Endothelial cell of umbilical vein (primary cell): ENCODE measurements at regions not wholly inside any gene's neighbourhood (a gene's known extent, or its start where the extent isn't known, plus 50 kb on each side); places are given as distances from the start of the nearest gene placed in this dataset.

Experiments
- BruUV-seq: library from RNA; stranded (reverse); fragments of 400-500 nt; replicated peaks from 2 replicates; lab custom pipeline; 2021; lab: Mats Ljungman, UMichigan
- CTCF ChIA-PET: fragments of 300-600, 350-600 bp; sonication (Branson Sonifier 250); formaldehyde crosslinking; loops from one replicate; lab custom pipeline; 2021; ENCODE audit warnings: antibody characterized with exemption, inconsistent platforms; lab: Charles Lee
- POLR2A ChIA-PET: fragments of 300-600, 350-600 bp; sonication (Branson Sonifier 250); formaldehyde crosslinking; loops from one replicate; lab custom pipeline; 2021; ENCODE audit warnings: antibody characterized with exemption, inconsistent platforms; lab: Charles Lee
- DNase-seq: peaks from one replicate; pipeline ENCODE4 v3.0.0-alpha.2; 2011; ENCODE audit warnings: low read depth, low spot score
- FAIRE-seq: peaks from 2 replicates; lab custom pipeline; 2011; peaks lifted over from hg19 to GRCh38; lab: Jason Lieb, UNC
- H2AFZ ChIP-seq: 2 replicates; pipeline ENCODE4 v1.6.0; 2012; ENCODE audit warnings: low read depth, low read length, control low read depth, inconsistent platforms
- H3K27ac ChIP-seq: 2 replicates; pipeline ENCODE4 v1.5.1; 2011; ENCODE audit warnings: low read depth, mild to moderate bottlenecking, control low read depth, low read length, moderate library complexity; ENCODE audit not compliant: insufficient read depth
- H3K27me3 ChIP-seq, 2 experiments: 2 replicates each; pipeline versions ENCODE4 v1.6.0 to v1.6.1; 2011; ENCODE audit warnings: low read length in 2 of 2, mixed read lengths in 1 of 2; ENCODE audit not compliant: control insufficient read depth in 2 of 2, insufficient read depth in 2 of 2
- H3K36me3 ChIP-seq, 2 experiments: 2 replicates in 1 of 2; 3 replicates in 1 of 2; pipeline ENCODE4 v1.5.1; 2011; ENCODE audit warnings: low read length in 2 of 2, mild to moderate bottlenecking in 1 of 2, moderate library complexity in 1 of 2; ENCODE audit not compliant: control insufficient read depth in 2 of 2, insufficient read depth in 2 of 2; ENCODE audit errors: extremely low read depth in 1 of 2
- H3K4me1 ChIP-seq: 3 replicates; pipeline ENCODE4 v1.5.1; 2011; ENCODE audit warnings: mild to moderate bottlenecking, low read length; ENCODE audit not compliant: control insufficient read depth, insufficient read depth; ENCODE audit errors: extremely low read depth
- H3K4me2 ChIP-seq: 2 replicates; pipeline ENCODE4 v1.6.1; 2011; ENCODE audit warnings: low read length, control low read depth, mixed read lengths; ENCODE audit not compliant: insufficient read depth
- H3K4me3 ChIP-seq, 3 experiments: fragments of 200-600 bp in 1 of 3; sonication (generic), shearing (Covaris generic) in 1 of 3; replicated peaks in 1 of 3; 2 replicates each; pipeline ENCODE4 v1.5.1; 2011 to 2016; ENCODE audit warnings: control low read depth in 3 of 3, low read length in 3 of 3, mild to moderate bottlenecking in 2 of 3, inconsistent platforms in 1 of 3, low read depth in 1 of 3, moderate library complexity in 1 of 3; ENCODE audit not compliant: insufficient read depth in 1 of 3
- H3K79me2 ChIP-seq: 2 replicates; pipeline ENCODE4 v1.6.0; 2012; ENCODE audit warnings: low read length, inconsistent platforms; ENCODE audit not compliant: control insufficient read depth, insufficient read depth
- H3K9ac ChIP-seq: replicated peaks from 2 replicates; pipeline ENCODE3; 2011; ENCODE audit warnings: low read length, control low read depth; ENCODE audit not compliant: insufficient read depth; ENCODE audit errors: extremely low read depth
- H3K9me1 ChIP-seq: replicated peaks from 3 replicates; pipeline ENCODE4 v1.6.0; 2011; ENCODE audit warnings: mild to moderate bottlenecking, low read length; ENCODE audit not compliant: control insufficient read depth, insufficient read depth; ENCODE audit errors: extremely low read depth
- H3K9me3 ChIP-seq: replicated peaks from 2 replicates; pipeline ENCODE4 v1.5.1; 2012; ENCODE audit warnings: low read length, inconsistent platforms; ENCODE audit not compliant: control insufficient read depth, insufficient read depth
- H4K20me1 ChIP-seq: replicated peaks from 2 replicates; pipeline ENCODE3; 2011; ENCODE audit warnings: mild to moderate bottlenecking, low read length; ENCODE audit not compliant: control insufficient read depth, insufficient read depth; ENCODE audit errors: extremely low read depth
- EZH2 ChIP-seq: IDR thresholded peaks from 2 replicates; pipeline ENCODE4 v1.6.1; 2012; ENCODE audit warnings: borderline replicate concordance, low read depth, mild to moderate bottlenecking, moderate library complexity, low read length, inconsistent platforms; ENCODE audit not compliant: severe bottlenecking
- FOS ChIP-seq: IDR thresholded peaks from 2 replicates; pipeline ENCODE4 v1.6.1; 2011; ENCODE audit warnings: mild to moderate bottlenecking, low read length, moderate library complexity, borderline replicate concordance; ENCODE audit not compliant: insufficient read depth
- GATA2 ChIP-seq: IDR thresholded peaks from 2 replicates; pipeline ENCODE4 v1.7.0; 2011; ENCODE audit warnings: low read depth, mild to moderate bottlenecking, moderate library complexity, mixed read lengths, low read length; ENCODE audit not compliant: insufficient read length, insufficient read depth
- JUN ChIP-seq: IDR thresholded peaks from 2 replicates; pipeline ENCODE4 v1.6.1; 2011; ENCODE audit warnings: borderline replicate concordance, low read depth; ENCODE audit not compliant: insufficient read length, insufficient read depth
- MYC ChIP-seq: IDR thresholded peaks from one replicate; pipeline ENCODE4 v1.6.1; 2011; ENCODE audit warnings: mild to moderate bottlenecking, low read depth, low read length
- POLR2A ChIP-seq: IDR thresholded peaks from 2 replicates; pipeline ENCODE4 v1.6.1; 2012; ENCODE audit warnings: low read depth, mild to moderate bottlenecking, control low read depth, low read length
- POLR2AphosphoS5 ChIP-seq: IDR thresholded peaks from 2 replicates; pipeline ENCODE4 v1.6.1; 2012; ENCODE audit warnings: low read depth, mild to moderate bottlenecking, control low read depth, low read length, moderate library complexity; ENCODE audit not compliant: insufficient read depth
- dilution Hi-C: fragments of 300-500 bp; cut with MboI; formaldehyde crosslinking; loops from one replicate; pipeline ENCODE4 v1.15.0; 2019; ENCODE audit warnings: low sequenced_read_pairs; ENCODE audit not compliant: extremely low pct_ligation_motif_present
- intact Hi-C: fragments of 100-400 bp; cut with micrococcal nuclease; formaldehyde crosslinking; loops from one replicate; pipeline ENCODE4 v1.10.0; 2022
- TF ChIP-seq, protein P1 (sequence below): IDR thresholded peaks from 2 replicates; pipeline ENCODE4 v1.6.1; 2011; ENCODE audit not compliant: insufficient read depth, insufficient read length
- TF ChIP-seq, protein P2 (sequence below), 2 donors: IDR thresholded peaks; 1 replicate in 1 of 2; 2 replicates in 1 of 2; pipeline ENCODE4 v1.5.1; 2011; ENCODE audit warnings: low read length in 2 of 2, mild to moderate bottlenecking in 2 of 2, moderate library complexity in 2 of 2, control low read depth in 1 of 2, inconsistent platforms in 1 of 2, low read depth in 1 of 2; ENCODE audit not compliant: insufficient read depth in 1 of 2; ENCODE audit errors: extremely low read depth in 1 of 2

GRCh38 chr10:42941295-42941644 is 135.6 kb upstream of the RET start:
- Histone ChIP-seq H4K20me1 (no peaks in the 10 kb centered on the region), H3K4me1 (no peaks in the 10 kb centered on the region), H3K27me3 (no peaks in the 10 kb centered on the region), H3K79me2 (no peaks in the 10 kb centered on the region), H3K9ac (no peak overlapping the region), H3K9me3 (no peaks in the 10 kb centered on the region), H3K4me2 (no peak overlapping the region), H3K4me3 (no peak overlapping the region), H3K9me1 (no peaks in the 10 kb centered on the region), H3K36me3 (no peaks in the 10 kb centered on the region), H2AFZ (no peak overlapping the region), H3K27ac (no peak overlapping the region)
- BruUV-seq: no TSS peak
- POLR2A ChIA-PET: no interaction called here
- CTCF ChIA-PET: no interaction called here
- FAIRE-seq: no peak
- no peak for DNase-seq
- no peak for TF ChIP-seq JUN
- TF ChIP-seq POLR2A: no peak
- no peak for TF ChIP-seq POLR2AphosphoS5
- no peak for TF ChIP-seq GATA2
- TF ChIP-seq, protein P1, sequence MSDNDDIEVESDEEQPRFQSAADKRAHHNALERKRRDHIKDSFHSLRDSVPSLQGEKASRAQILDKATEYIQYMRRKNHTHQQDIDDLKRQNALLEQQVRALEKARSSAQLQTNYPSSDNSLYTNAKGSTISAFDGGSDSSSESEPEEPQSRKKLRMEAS: no peak
- no peak for TF ChIP-seq MYC
- no peak for TF ChIP-seq EZH2
- TF ChIP-seq, protein P2, sequence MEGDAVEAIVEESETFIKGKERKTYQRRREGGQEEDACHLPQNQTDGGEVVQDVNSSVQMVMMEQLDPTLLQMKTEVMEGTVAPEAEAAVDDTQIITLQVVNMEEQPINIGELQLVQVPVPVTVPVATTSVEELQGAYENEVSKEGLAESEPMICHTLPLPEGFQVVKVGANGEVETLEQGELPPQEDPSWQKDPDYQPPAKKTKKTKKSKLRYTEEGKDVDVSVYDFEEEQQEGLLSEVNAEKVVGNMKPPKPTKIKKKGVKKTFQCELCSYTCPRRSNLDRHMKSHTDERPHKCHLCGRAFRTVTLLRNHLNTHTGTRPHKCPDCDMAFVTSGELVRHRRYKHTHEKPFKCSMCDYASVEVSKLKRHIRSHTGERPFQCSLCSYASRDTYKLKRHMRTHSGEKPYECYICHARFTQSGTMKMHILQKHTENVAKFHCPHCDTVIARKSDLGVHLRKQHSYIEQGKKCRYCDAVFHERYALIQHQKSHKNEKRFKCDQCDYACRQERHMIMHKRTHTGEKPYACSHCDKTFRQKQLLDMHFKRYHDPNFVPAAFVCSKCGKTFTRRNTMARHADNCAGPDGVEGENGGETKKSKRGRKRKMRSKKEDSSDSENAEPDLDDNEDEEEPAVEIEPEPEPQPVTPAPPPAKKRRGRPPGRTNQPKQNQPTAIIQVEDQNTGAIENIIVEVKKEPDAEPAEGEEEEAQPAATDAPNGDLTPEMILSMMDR (IDR thresholded peaks at IDR 0.05; ENCODE audit: extremely low read depth in 1 of 2, insufficient read depth in 1 of 2, low read depth in 1 of 2, low read length in 2 of 2): no peak
- no peak for TF ChIP-seq FOS
- intact Hi-C loops (no loop called here), dilution Hi-C loops (no loop called here)
